ENCODE measurements at regions not wholly inside any gene's neighbourhood (a gene's known extent, or its start where the extent isn't known, plus 50 kb on each side); places are given as distances from the start of the nearest gene placed in this dataset.

- no peaks in the 10 kb centered on the region for H3K9me2 ChIP-seq (ENCODE audit: insufficient read depth)
- H3K27me3 ChIP-seq (ENCODE audit: insufficient read depth), result no peaks in the 10 kb centered on the region
- H3K36me3 ChIP-seq (ENCODE audit: insufficient read depth), result no peaks in the 10 kb centered on the region
- no peaks in the 10 kb centered on the region; the same call in 2 of the 3 replicates for H3K9me3 Mint-ChIP-seq
- no peak overlapping the region for H3K4me3 Mint-ChIP-seq
- H3K4me2 ChIP-seq, result no peak overlapping the region
- DNase-seq (ENCODE audit: low spot score) (no peak), ATAC-seq (no peak)
- peaks cover 8% of the 10 kb centered on the region for H3K27me3 Mint-ChIP-seq (ENCODE audit: insufficient read depth, low read depth, poor library complexity)
- H3K27ac Mint-ChIP-seq, result no peak overlapping the region
- no peaks in the 10 kb centered on the region for H3F3A ChIP-seq (replicated peaks; ENCODE audit: low read depth)
- no peak overlapping the region for H3K4me3 ChIP-seq
- H3K4me1 Mint-ChIP-seq, result no peaks in the 10 kb centered on the region
- peaks cover 3% of the 10 kb centered on the region; the same call in 1 of the 3 replicates for H3K36me3 Mint-ChIP-seq (ENCODE audit: low read depth)
- no peaks in the 10 kb centered on the region for H4K20me1 ChIP-seq (replicated peaks; ENCODE audit: insufficient read depth)
- no peak overlapping the region for H3K27ac ChIP-seq (ENCODE audit: low read depth)
- H2AFZ ChIP-seq, result no peak overlapping the region
- TF ChIP-seq CREB1 (CRISPR knock-in tag; IDR thresholded peaks at IDR 0.05; ENCODE audit: low read depth) (no peak), ZNF331 (CRISPR knock-in tag; IDR thresholded peaks at IDR 0.05; ENCODE audit: low read depth) (no peak), EZH2phosphoT487 (IDR thresholded peaks at IDR 0.05; ENCODE audit: unreplicated experiment) (no peak)
- no peaks in the 10 kb centered on the region for H3K4me1 ChIP-seq (ENCODE audit: insufficient read depth)
- no peaks in the 10 kb centered on the region for H3K79me2 ChIP-seq (replicated peaks; ENCODE audit: insufficient read depth)
These were observed 413.3 kb downstream of the SFMBT2 start for GRCh38 chr10:6997509-6997908.

DNA sequence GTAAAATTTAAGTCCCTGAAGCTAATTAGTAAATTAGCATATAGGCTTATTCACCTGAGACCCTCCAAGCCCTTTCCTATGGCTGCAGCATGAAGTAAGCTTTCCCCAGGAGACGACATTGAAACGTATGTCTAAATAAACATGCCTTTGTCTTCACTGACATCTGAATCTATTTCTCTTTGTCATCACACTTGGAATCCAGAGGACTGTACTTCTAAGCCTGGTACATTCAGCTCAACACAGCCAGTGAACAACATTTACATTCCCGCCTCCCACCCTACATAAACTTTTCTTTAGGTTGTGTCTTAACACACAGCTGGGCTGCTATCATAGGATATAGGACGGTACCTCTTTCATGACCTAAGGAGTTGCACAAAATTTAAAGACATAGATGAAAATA is 414.4 kb downstream of the SFMBT2 start:
- no peak for ATAC-seq
- Mint-ChIP-seq H3K9me3 (no peaks in the 10 kb centered on the region; the same call in 2 of the 3 replicates), H3K27me3 (ENCODE audit: insufficient read depth, low read depth, poor library complexity) (peaks cover 8% of the 10 kb centered on the region), H3K4me3 (no peak overlapping the region), H3K36me3 (ENCODE audit: low read depth) (peaks cover 3% of the 10 kb centered on the region; the same call in 1 of the 3 replicates), H3K4me1 (no peaks in the 10 kb centered on the region), H3K27ac (no peak overlapping the region)
- Histone ChIP-seq H3K36me3 (ENCODE audit: insufficient read depth) (no peaks in the 10 kb centered on the region), H3K4me1 (ENCODE audit: insufficient read depth) (no peaks in the 10 kb centered on the region), H3K4me2 (no peak overlapping the region), H3F3A (replicated peaks; ENCODE audit: low read depth) (no peaks in the 10 kb centered on the region), H3K9me2 (ENCODE audit: insufficient read depth) (0 out of 2 replicates have a peak, but pooled peaks cover under 1% of the 10 kb centered on the region), H3K4me3 (no peak overlapping the region), H3K79me2 (replicated peaks; ENCODE audit: insufficient read depth) (no peaks in the 10 kb centered on the region), H2AFZ (no peak overlapping the region), H3K27ac (ENCODE audit: low read depth) (no peak overlapping the region), H3K27me3 (ENCODE audit: insufficient read depth) (no peaks in the 10 kb centered on the region), H4K20me1 (replicated peaks; ENCODE audit: insufficient read depth) (no peaks in the 10 kb centered on the region)
- DNase-seq (ENCODE audit: low spot score), result no peak
- TF ChIP-seq REST (IDR thresholded peaks at IDR 0.05; ENCODE audit: unreplicated experiment), result no peak

DNA sequence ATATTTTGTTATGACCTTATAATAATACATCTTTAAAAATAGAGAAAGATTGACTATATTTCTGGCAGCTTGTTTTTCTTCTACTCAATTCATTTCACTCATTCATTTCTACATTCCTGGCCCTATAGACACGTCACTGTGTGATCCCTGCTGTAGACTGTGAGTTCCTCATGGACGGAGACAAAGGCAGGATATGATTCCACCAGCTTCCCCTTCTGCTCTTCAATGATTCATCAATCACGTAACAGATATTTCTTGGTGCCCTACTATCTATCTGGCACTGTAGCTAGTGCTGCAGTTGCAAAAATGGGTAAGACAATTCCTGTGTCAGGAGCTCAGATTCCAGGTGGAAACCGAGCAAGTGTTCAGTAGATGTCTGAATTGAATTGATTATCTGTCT is 415.0 kb downstream of the SFMBT2 start:
- H3K4me2 ChIP-seq, result no peak overlapping the region
- TF ChIP-seq EZH2phosphoT487 (IDR thresholded peaks at IDR 0.05; ENCODE audit: unreplicated experiment) (no peak), ETS1 (IDR thresholded peaks at IDR 0.05) (no peak), REST (IDR thresholded peaks at IDR 0.05; ENCODE audit: unreplicated experiment) (no peak), CTCF (conservative IDR thresholded peaks at IDR 0.05; ENCODE audit: low read depth in 2 of 2) (no peak)
- no peak for ATAC-seq
- no peaks in the 10 kb centered on the region for H3K27me3 ChIP-seq (ENCODE audit: insufficient read depth)
- H3K4me3 Mint-ChIP-seq, result no peak overlapping the region
- H3K9me3 Mint-ChIP-seq, result peaks cover 2% of the 10 kb centered on the region; the same call in 2 of the 3 replicates
- peaks cover 5% of the 10 kb centered on the region; the same call in 2 of the 3 replicates for H3K36me3 Mint-ChIP-seq (ENCODE audit: low read depth)
- H3K27ac ChIP-seq (ENCODE audit: low read depth), result no peak overlapping the region
- H2AFZ ChIP-seq, result no peak overlapping the region
- H3F3A ChIP-seq (replicated peaks; ENCODE audit: low read depth), result no peaks in the 10 kb centered on the region
- H3K4me1 Mint-ChIP-seq, result no peaks in the 10 kb centered on the region
- H3K4me1 ChIP-seq (ENCODE audit: insufficient read depth), result no peaks in the 10 kb centered on the region
- no peaks in the 10 kb centered on the region for H4K20me1 ChIP-seq (replicated peaks; ENCODE audit: insufficient read depth)
- no peaks in the 10 kb centered on the region for H3K79me2 ChIP-seq (replicated peaks; ENCODE audit: insufficient read depth)
- peaks cover 8% of the 10 kb centered on the region for H3K27me3 Mint-ChIP-seq (ENCODE audit: insufficient read depth, low read depth, poor library complexity)
- H3K9me2 ChIP-seq (ENCODE audit: insufficient read depth), result 0 out of 2 replicates have a peak, but pooled peaks cover 5% of the 10 kb centered on the region
- DNase-seq (ENCODE audit: low spot score), result no peak
- H3K4me3 ChIP-seq, result no peak overlapping the region
- no peaks in the 10 kb centered on the region for H3K36me3 ChIP-seq (ENCODE audit: insufficient read depth)
- H3K27ac Mint-ChIP-seq, result no peak overlapping the region
